ENCODE measurements at regions not wholly inside any gene's neighbourhood (a gene's known extent, or its start where the extent isn't known, plus 50 kb on each side); places are given as distances from the start of the nearest gene placed in this dataset.
"Not testable (repeated sequence)": the region's sequence is repeated elsewhere in the genome, so short reads cannot be mapped to it uniquely, and the experiment has no call there.

GRCh38 chr3:20561166-20561565 is 375.2 kb upstream of the SGO1 start:
- DNase-seq, result no peak
- H3K4me1 ChIP-seq (ENCODE audit: control insufficient read depth, insufficient read depth, low read length), result no peaks in the 10 kb centered on the region
- H3K4me3 ChIP-seq (ENCODE audit: low read length), result no peak overlapping the region
- no peaks in the 10 kb centered on the region for H3K36me3 ChIP-seq (ENCODE audit: control insufficient read depth, insufficient read depth, low read length)
- H3K27me3 ChIP-seq (ENCODE audit: control insufficient read depth, insufficient read depth, low read length), result no peaks in the 10 kb centered on the region
- no peak overlapping the region for H3K27ac ChIP-seq (ENCODE audit: low read length)
- no peaks in the 10 kb centered on the region for H3K9me3 ChIP-seq (replicated peaks; ENCODE audit: control insufficient read depth, low read depth, low read length)
- WGBS (ENCODE audit: insufficient coverage), result 33% methylated on average over 2 of the region's 2 CpGs

GRCh38 chr3:20560446-20560845 is 374.4 kb upstream of the SGO1 start:
- WGBS (ENCODE audit: insufficient coverage), result no CpG with 5 or more reads among the region's 5 CpGs
- not testable (repeated sequence) for H3K4me1 ChIP-seq (ENCODE audit: control insufficient read depth, insufficient read depth, low read length); H3K36me3 ChIP-seq (ENCODE audit: control insufficient read depth, insufficient read depth, low read length); H3K9me3 ChIP-seq (replicated peaks; ENCODE audit: control insufficient read depth, low read depth, low read length); H3K4me3 ChIP-seq (ENCODE audit: low read length); H3K27me3 ChIP-seq (ENCODE audit: control insufficient read depth, insufficient read depth, low read length); DNase-seq; H3K27ac ChIP-seq (ENCODE audit: low read length)

GRCh38 chr3:20558161-20558560 is 372.2 kb upstream of the SGO1 start:
- H3K9me3 ChIP-seq (replicated peaks; ENCODE audit: control insufficient read depth, low read depth, low read length), result no peaks in the 10 kb centered on the region
- WGBS (ENCODE audit: insufficient coverage), result 40% methylated on average over 1 of the region's 2 CpGs
- H3K27ac ChIP-seq (ENCODE audit: low read length), result no peak overlapping the region

GRCh38 chr3:20556661-20557060 is 370.7 kb upstream of the SGO1 start:
- Histone ChIP-seq H3K27me3 (ENCODE audit: control insufficient read depth, insufficient read depth, low read length) (no peaks in the 10 kb centered on the region), H3K36me3 (ENCODE audit: control insufficient read depth, insufficient read depth, low read length) (no peaks in the 10 kb centered on the region), H3K27ac (ENCODE audit: low read length) (no peak overlapping the region), H3K4me1 (ENCODE audit: control insufficient read depth, insufficient read depth, low read length) (no peaks in the 10 kb centered on the region), H3K9me3 (replicated peaks; ENCODE audit: control insufficient read depth, low read depth, low read length) (no peaks in the 10 kb centered on the region), H3K4me3 (ENCODE audit: low read length) (no peak overlapping the region)
- no peak for DNase-seq
- WGBS (ENCODE audit: insufficient coverage), result no CpG with 5 or more reads among the region's 4 CpGs

More at GRCh38 chr3:20558161-20558560, 372.2 kb upstream of the SGO1 start:
- no peak for DNase-seq
- no peaks in the 10 kb centered on the region for H3K36me3 ChIP-seq (ENCODE audit: control insufficient read depth, insufficient read depth, low read length)
- H3K4me1 ChIP-seq (ENCODE audit: control insufficient read depth, insufficient read depth, low read length), result no peaks in the 10 kb centered on the region
- no peak overlapping the region for H3K4me3 ChIP-seq (ENCODE audit: low read length)
- H3K27me3 ChIP-seq (ENCODE audit: control insufficient read depth, insufficient read depth, low read length), result no peaks in the 10 kb centered on the region

GRCh38 chr3:20552605-20553275 is 366.7 kb upstream of the SGO1 start:
- Histone ChIP-seq H3K27me3 (ENCODE audit: control insufficient read depth, insufficient read depth, low read length) (no peaks in the 10 kb centered on the region), H3K36me3 (ENCODE audit: control insufficient read depth, insufficient read depth, low read length) (no peaks in the 10 kb centered on the region), H3K27ac (ENCODE audit: low read length) (no peak overlapping the region), H3K4me1 (ENCODE audit: control insufficient read depth, insufficient read depth, low read length) (no peaks in the 10 kb centered on the region), H3K4me3 (ENCODE audit: low read length) (no peak overlapping the region), H3K9me3 (replicated peaks; ENCODE audit: control insufficient read depth, low read depth, low read length) (no peaks in the 10 kb centered on the region)
- no peak for DNase-seq
- 92% methylated on average over 16 of the region's 16 CpGs for WGBS (ENCODE audit: insufficient coverage)

- not testable (repeated sequence) for H3K27me3 ChIP-seq (ENCODE audit: control insufficient read depth, insufficient read depth, low read length); DNase-seq; H3K4me1 ChIP-seq (ENCODE audit: control insufficient read depth, insufficient read depth, low read length); H3K4me3 ChIP-seq (ENCODE audit: low read length); H3K36me3 ChIP-seq (ENCODE audit: control insufficient read depth, insufficient read depth, low read length); H3K27ac ChIP-seq (ENCODE audit: low read length); H3K9me3 ChIP-seq (replicated peaks; ENCODE audit: control insufficient read depth, low read depth, low read length)
- 97% methylated on average over 13 of the region's 35 CpGs for WGBS (ENCODE audit: insufficient coverage)
Observed at GRCh38 chr3:20547361-20548269, 361.6 kb upstream of the SGO1 start.

- Histone ChIP-seq H3K36me3 (ENCODE audit: control insufficient read depth, insufficient read depth, low read length) (no peaks in the 10 kb centered on the region), H3K27ac (ENCODE audit: low read length) (no peak overlapping the region), H3K27me3 (ENCODE audit: control insufficient read depth, insufficient read depth, low read length) (no peaks in the 10 kb centered on the region), H3K4me3 (ENCODE audit: low read length) (no peak overlapping the region), H3K9me3 (replicated peaks; ENCODE audit: control insufficient read depth, low read depth, low read length) (no peaks in the 10 kb centered on the region), H3K4me1 (ENCODE audit: control insufficient read depth, insufficient read depth, low read length) (no peaks in the 10 kb centered on the region)
- no peak for DNase-seq
- WGBS (ENCODE audit: insufficient coverage), result no CpG with 5 or more reads among the region's 3 CpGs
Observed at GRCh38 chr3:20546636-20547035, 360.6 kb upstream of the SGO1 start.

- no peak overlapping the region for H3K27ac ChIP-seq (ENCODE audit: low read length)
- 100% methylated on average over 1 of the region's 5 CpGs for WGBS (ENCODE audit: insufficient coverage)
- no peaks in the 10 kb centered on the region for H3K27me3 ChIP-seq (ENCODE audit: control insufficient read depth, insufficient read depth, low read length)
- no peaks in the 10 kb centered on the region for H3K36me3 ChIP-seq (ENCODE audit: control insufficient read depth, insufficient read depth, low read length)
- H3K9me3 ChIP-seq (replicated peaks; ENCODE audit: control insufficient read depth, low read depth, low read length), result no peaks in the 10 kb centered on the region
- no peak overlapping the region for H3K4me3 ChIP-seq (ENCODE audit: low read length)
- no peaks in the 10 kb centered on the region for H3K4me1 ChIP-seq (ENCODE audit: control insufficient read depth, insufficient read depth, low read length)
- no peak for DNase-seq
Observed at GRCh38 chr3:20543535-20544226, 357.7 kb upstream of the SGO1 start.

- H3K9me3 ChIP-seq (replicated peaks; ENCODE audit: control insufficient read depth, low read depth, low read length), result no peaks in the 10 kb centered on the region
- WGBS (ENCODE audit: insufficient coverage), result 89% methylated on average over 1 of the region's 3 CpGs
Observed at GRCh38 chr3:20540066-20540465, 354.1 kb upstream of the SGO1 start.

GRCh38 chr3:20539666-20540065 is 353.7 kb upstream of the SGO1 start:
- H3K4me1 ChIP-seq (ENCODE audit: control insufficient read depth, insufficient read depth, low read length), result no peaks in the 10 kb centered on the region
- 68% methylated on average over 5 of the region's 6 CpGs for WGBS (ENCODE audit: insufficient coverage)

More at GRCh38 chr3:20540066-20540465, 354.1 kb upstream of the SGO1 start:
- DNase-seq, result no peak
- H3K27me3 ChIP-seq (ENCODE audit: control insufficient read depth, insufficient read depth, low read length), result no peaks in the 10 kb centered on the region
- no peak overlapping the region for H3K4me3 ChIP-seq (ENCODE audit: low read length)
- no peaks in the 10 kb centered on the region for H3K4me1 ChIP-seq (ENCODE audit: control insufficient read depth, insufficient read depth, low read length)
- H3K27ac ChIP-seq (ENCODE audit: low read length), result no peak overlapping the region
- no peaks in the 10 kb centered on the region for H3K36me3 ChIP-seq (ENCODE audit: control insufficient read depth, insufficient read depth, low read length)

More at GRCh38 chr3:20539666-20540065, 353.7 kb upstream of the SGO1 start:
- Histone ChIP-seq H3K27ac (ENCODE audit: low read length) (no peak overlapping the region), H3K36me3 (ENCODE audit: control insufficient read depth, insufficient read depth, low read length) (no peaks in the 10 kb centered on the region), H3K9me3 (replicated peaks; ENCODE audit: control insufficient read depth, low read depth, low read length) (no peaks in the 10 kb centered on the region), H3K27me3 (ENCODE audit: control insufficient read depth, insufficient read depth, low read length) (no peaks in the 10 kb centered on the region), H3K4me3 (ENCODE audit: low read length) (no peak overlapping the region)
- no peak for DNase-seq
